Gastrocnemius medialis (tissue), 4 donors: ENCODE measurements at regions not wholly inside any gene's neighbourhood (a gene's known extent, or its start where the extent isn't known, plus 50 kb on each side); places are given as distances from the start of the nearest gene placed in this dataset.

ENCODE experiments used
- ATAC-seq, 2 donors: fragments of 150-250 bp; one replicate each; pipeline ENCODE4 v1.9.1; 2016
- DNase-seq, 2 donors: peaks; one replicate each; pipeline ENCODE4 v3.0.0-alpha.2; 2019
- H3K27ac ChIP-seq, 4 donors: fragments of 200-600 bp; sonication (generic); 1 replicate in 1 of 4; 2 replicates in 3 of 4; pipeline ENCODE4 v1.5.1; 2016 to 2018; ENCODE audit warnings: mild to moderate bottlenecking in 2 of 4, moderate library complexity in 1 of 4
- H3K27me3 ChIP-seq, 3 donors: fragments of 200-600 bp; sonication (generic) in 2 of 3; 1 replicate in 1 of 3; 2 replicates in 2 of 3; pipeline versions ENCODE4 v1.5.1 to v1.6.0; 2016 to 2019; ENCODE audit warnings: mild to moderate bottlenecking in 1 of 3, moderate library complexity in 1 of 3
- H3K36me3 ChIP-seq, 2 donors: fragments of 200-600 bp; sonication (generic) in 1 of 2; one replicate each; pipeline ENCODE4 v1.5.1; 2017 to 2018
- H3K4me1 ChIP-seq, 2 donors: fragments of 200-600 bp; sonication (generic) in 1 of 2; one replicate each; pipeline ENCODE4 v1.5.1; 2016 to 2017; ENCODE audit warnings: mild to moderate bottlenecking in 2 of 2
- H3K4me3 ChIP-seq, 4 donors: fragments of 200-600 bp; sonication (generic) in 3 of 4; 1 replicate in 1 of 4; 2 replicates in 3 of 4; pipeline ENCODE4 v1.5.1; 2016 to 2019; ENCODE audit warnings: mild to moderate bottlenecking in 2 of 4
- H3K9me3 ChIP-seq, 3 donors: fragments of 200-600 bp; sonication (generic) in 2 of 3; 1 replicate in 1 of 3; 2 replicates in 2 of 3; pipeline ENCODE4 v1.5.1; 2016 to 2019
- CTCF ChIP-seq, 5 experiments: fragments of 450-650 bp in 3 of 5; fragments of 200-600 bp in 2 of 5; sonication (generic) in 2 of 5; IDR thresholded peaks in 4 of 5; conservative IDR thresholded peaks in 1 of 5; 1 replicate in 4 of 5; 2 replicates in 1 of 5; pipeline ENCODE4 v1.5.1; 2016 to 2019; ENCODE audit warnings: antibody characterized with exemption in 5 of 5, mild to moderate bottlenecking in 3 of 5, moderate library complexity in 3 of 5
- POLR2A ChIP-seq, 2 donors: fragments of 450-650 bp; IDR thresholded peaks; one replicate each; pipeline ENCODE4 v1.6.1; 2017; ENCODE audit warnings: antibody characterized with exemption in 2 of 2, mild to moderate bottlenecking in 2 of 2, moderate library complexity in 2 of 2
- in situ Hi-C, 4 donors: fragments of 200-750 bp; cut with MboI; loops; one replicate each; pipeline versions ENCODE4 v1.15.0 to v1.8.0; 2017; ENCODE audit warnings: low sequenced_read_pairs in 4 of 4
- intact Hi-C: fragments of 100-400 bp; cut with DNase I; formaldehyde crosslinking; loops from one replicate; pipeline ENCODE4 v1.15.1; 2023; ENCODE audit warnings: low total_unique reads

DNA sequence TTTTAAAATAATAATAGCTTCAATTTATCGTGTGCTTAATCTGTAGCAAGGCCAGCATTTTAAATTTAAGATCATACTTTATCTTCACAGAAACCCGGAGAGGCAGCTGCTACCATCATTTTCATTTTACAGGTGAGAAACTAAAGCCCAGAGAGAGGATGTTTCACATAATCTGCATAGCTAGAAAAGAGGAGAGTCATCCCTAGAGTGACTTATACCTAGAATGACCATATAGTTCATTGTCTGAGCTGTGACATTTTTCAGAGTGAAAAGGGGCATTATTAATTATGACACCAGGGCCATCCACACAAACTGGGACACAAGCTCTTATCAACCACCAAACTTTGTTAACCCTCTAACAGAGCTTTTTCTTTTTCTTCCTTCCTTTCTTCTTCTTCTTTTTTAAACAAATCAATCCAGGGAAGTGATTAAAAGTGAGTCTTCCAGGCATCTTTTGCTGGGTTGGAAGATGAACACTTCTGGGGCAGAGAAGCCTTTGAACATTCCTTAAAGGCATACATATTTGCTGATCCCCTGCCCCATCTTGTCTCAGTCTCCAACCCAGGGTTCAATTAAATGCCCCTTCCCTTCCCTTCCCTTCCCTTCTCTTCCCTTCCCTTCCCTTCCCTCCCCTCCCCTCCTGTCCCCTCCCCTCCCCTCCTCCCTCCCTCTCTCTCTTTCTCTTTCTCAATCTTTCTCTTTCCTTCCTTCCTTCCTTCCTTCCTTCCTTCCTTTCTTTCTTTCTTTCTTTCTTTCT lies 272.5 kb upstream of the JAG1 start:
- H3K9me3 ChIP-seq: no peaks in the 10 kb centered on the region
- no peak overlapping the region for H3K27ac ChIP-seq
- intact Hi-C loops (no loop called here), in situ Hi-C loops (no loop called here)
- H3K4me1 ChIP-seq: no peaks in the 10 kb centered on the region
- ATAC-seq (no peak), DNase-seq (no peak)
- no peak for TF ChIP-seq CTCF (IDR thresholded peaks at IDR 0.05 in 4 of 5, conservative IDR thresholded peaks at IDR 0.05 in 1 of 5)
- no peak for TF ChIP-seq POLR2A (IDR thresholded peaks at IDR 0.05)
- H3K27me3 ChIP-seq: no peaks in the 10 kb centered on the region
- H3K4me3 ChIP-seq: no peak overlapping the region
- H3K36me3 ChIP-seq: no peaks in the 10 kb centered on the region

DNA sequence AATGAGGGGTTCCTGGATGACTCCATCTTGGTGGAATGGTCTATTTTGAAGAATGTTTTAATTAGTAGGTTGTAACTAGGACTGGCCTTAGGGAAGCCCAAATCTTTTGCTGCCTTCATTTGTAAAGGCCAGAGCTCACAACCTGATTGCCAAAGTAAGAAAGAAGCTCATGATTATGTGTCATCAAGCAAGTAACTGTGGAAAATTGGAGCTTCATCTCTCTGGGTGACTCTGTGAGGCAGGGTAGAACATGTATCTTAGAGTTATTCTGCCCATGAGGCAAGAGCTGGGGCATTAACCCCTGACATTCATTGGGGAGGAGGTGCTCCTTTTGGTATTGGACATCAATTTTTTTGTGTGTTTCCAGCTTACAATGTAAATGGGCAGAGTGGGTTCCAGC lies 273.9 kb upstream of the JAG1 start:
- H3K27me3 ChIP-seq: no peaks in the 10 kb centered on the region
- H3K9me3 ChIP-seq: no peaks in the 10 kb centered on the region
- intact Hi-C loops (no loop called here), in situ Hi-C loops (no loop called here)
- TF ChIP-seq POLR2A (IDR thresholded peaks at IDR 0.05): no peak
- no peak for TF ChIP-seq CTCF (IDR thresholded peaks at IDR 0.05 in 4 of 5, conservative IDR thresholded peaks at IDR 0.05 in 1 of 5)
- H3K27ac ChIP-seq: no peak overlapping the region
- ATAC-seq (no peak), DNase-seq (no peak)
- H3K4me3 ChIP-seq: no peak overlapping the region
- H3K4me1 ChIP-seq: no peaks in the 10 kb centered on the region
- no peaks in the 10 kb centered on the region for H3K36me3 ChIP-seq

DNA sequence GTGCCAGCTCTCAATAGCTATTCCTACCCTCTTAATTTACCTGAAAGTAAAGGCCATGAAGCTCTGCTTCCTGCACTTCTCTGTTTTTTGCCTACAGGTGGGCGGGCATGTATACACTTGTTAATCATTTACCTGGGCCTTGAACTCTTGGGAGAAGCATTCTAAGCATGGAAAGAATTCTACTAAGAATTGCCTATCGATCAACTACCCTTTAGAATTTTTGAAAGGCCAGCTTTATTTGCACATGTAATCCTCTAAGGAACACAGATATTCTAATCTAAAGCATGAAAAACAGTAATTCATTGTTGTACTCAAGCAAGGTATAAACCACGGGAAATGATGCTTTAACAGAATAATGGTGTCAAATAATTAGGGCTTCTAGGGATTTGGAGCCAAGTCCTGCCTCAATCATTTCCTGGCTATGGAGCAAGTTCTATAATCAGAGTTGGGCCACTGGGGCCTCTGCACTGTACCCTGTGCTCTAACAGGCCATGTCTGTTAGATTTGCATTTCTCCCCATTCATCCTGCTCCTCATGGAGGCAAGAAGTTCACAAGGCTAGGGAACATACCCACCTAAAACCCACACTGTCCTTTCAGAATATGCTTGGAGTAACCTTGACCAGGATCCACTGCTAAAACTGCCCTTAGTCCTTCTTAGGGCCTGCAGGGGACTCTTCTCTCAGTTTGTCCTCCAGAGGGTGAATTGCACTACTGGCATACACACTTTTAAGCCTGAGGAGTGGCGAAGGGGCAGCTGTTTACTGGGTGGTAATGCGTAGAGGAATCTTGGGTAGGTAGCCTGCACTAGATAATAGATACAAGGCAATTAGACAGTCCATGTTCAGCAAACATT lies 276.4 kb upstream of the JAG1 start:
- DNase-seq (no peak), ATAC-seq (no peak)
- in situ Hi-C loops (no loop called here), intact Hi-C loops (no loop called here)
- Histone ChIP-seq H3K36me3 (no peaks in the 10 kb centered on the region), H3K27ac (no peak overlapping the region), H3K4me3 (no peak overlapping the region), H3K4me1 (peaks cover 0 to 2% of the 10 kb centered on the region in 2 donors), H3K9me3 (no peaks in the 10 kb centered on the region), H3K27me3 (no peaks in the 10 kb centered on the region)
- TF ChIP-seq POLR2A (IDR thresholded peaks at IDR 0.05): no peak
- TF ChIP-seq CTCF (IDR thresholded peaks at IDR 0.05 in 4 of 5, conservative IDR thresholded peaks at IDR 0.05 in 1 of 5): no peak

GRCh38 chr20:10951216-10951615 lies 277.4 kb upstream of the JAG1 start:
- DNase-seq: no peak
- H3K36me3 ChIP-seq: no peaks in the 10 kb centered on the region
- no peak overlapping the region for H3K4me3 ChIP-seq
- no peak for ATAC-seq
- in situ Hi-C loops: no loop called here
- no peak overlapping the region for H3K27ac ChIP-seq
- no peaks in the 10 kb centered on the region for H3K9me3 ChIP-seq
- TF ChIP-seq CTCF (IDR thresholded peaks at IDR 0.05 in 4 of 5, conservative IDR thresholded peaks at IDR 0.05 in 1 of 5) (no peak), POLR2A (IDR thresholded peaks at IDR 0.05) (no peak)
- H3K27me3 ChIP-seq: no peaks in the 10 kb centered on the region
- intact Hi-C loops: no loop called here
- H3K4me1 ChIP-seq: peaks cover 0 to 4% of the 10 kb centered on the region in 2 donors
